Testis (tissue), 2 donors: ENCODE measurements at regions not wholly inside any gene's neighbourhood (a gene's known extent, or its start where the extent isn't known, plus 50 kb on each side); places are given as distances from the start of the nearest gene placed in this dataset.

Experiments
- POLR2A ChIP-seq: fragments of 450-650 bp; IDR thresholded peaks from one replicate; pipeline ENCODE4 v1.6.1; 2017; ENCODE audit warnings: antibody characterized with exemption, mild to moderate bottlenecking, moderate library complexity
- TF ChIP-seq, protein P1 (sequence below), 3 experiments: fragments of 450-650 bp in 2 of 3; fragments of 200-600 bp in 1 of 3; sonication (generic) in 1 of 3; IDR thresholded peaks; one replicate each; pipeline ENCODE4 v1.5.1; 2016 to 2019; ENCODE audit warnings: antibody characterized with exemption in 3 of 3, mild to moderate bottlenecking in 2 of 3, moderate library complexity in 1 of 3

DNA sequence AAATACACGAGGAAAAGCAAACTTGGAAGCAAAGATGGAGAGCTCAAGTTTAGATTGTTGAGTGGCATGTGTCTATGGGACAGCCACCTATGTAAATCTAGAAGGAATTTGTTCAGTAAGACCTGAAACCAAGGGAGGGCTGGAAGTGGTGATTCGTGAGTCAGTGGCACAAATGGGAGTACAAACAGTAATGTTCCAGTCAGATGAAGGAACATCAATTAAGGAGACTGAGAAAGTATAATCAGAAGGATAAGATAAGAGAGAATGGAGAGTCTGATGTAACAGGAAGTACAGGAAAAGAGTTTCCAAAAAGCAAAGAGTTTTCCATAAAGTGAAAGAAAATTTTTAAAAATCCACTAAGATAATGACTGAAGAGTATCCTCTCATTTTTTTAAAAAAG lies 544.2 kb downstream of the KIF20B start:
- TF ChIP-seq, protein P1, sequence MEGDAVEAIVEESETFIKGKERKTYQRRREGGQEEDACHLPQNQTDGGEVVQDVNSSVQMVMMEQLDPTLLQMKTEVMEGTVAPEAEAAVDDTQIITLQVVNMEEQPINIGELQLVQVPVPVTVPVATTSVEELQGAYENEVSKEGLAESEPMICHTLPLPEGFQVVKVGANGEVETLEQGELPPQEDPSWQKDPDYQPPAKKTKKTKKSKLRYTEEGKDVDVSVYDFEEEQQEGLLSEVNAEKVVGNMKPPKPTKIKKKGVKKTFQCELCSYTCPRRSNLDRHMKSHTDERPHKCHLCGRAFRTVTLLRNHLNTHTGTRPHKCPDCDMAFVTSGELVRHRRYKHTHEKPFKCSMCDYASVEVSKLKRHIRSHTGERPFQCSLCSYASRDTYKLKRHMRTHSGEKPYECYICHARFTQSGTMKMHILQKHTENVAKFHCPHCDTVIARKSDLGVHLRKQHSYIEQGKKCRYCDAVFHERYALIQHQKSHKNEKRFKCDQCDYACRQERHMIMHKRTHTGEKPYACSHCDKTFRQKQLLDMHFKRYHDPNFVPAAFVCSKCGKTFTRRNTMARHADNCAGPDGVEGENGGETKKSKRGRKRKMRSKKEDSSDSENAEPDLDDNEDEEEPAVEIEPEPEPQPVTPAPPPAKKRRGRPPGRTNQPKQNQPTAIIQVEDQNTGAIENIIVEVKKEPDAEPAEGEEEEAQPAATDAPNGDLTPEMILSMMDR (IDR thresholded peaks at IDR 0.05) = no peak
- TF ChIP-seq POLR2A = no peak
